ENCODE measurements at regions not wholly inside any gene's neighbourhood (a gene's known extent, or its start where the extent isn't known, plus 50 kb on each side); places are given as distances from the start of the nearest gene placed in this dataset.

DNA sequence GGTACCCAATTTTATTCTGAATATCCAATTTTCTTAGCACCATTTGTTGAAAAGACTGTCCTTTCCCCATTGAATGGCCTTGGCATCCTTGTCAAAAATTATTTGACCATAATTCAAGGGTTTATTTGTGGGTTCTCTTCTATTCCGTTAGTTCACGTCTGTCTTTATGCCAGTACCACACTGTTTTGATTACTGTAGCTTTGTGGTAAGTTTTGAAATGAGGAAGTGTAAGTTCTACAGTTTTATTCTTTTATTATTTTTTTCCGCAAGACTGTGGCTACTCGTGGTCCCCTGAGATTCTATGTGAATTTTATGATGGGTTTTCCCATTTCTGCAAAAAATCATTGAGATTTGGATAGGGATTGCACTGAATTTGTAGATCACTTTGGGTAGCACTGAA, 402.6 kb downstream of the PLK2 start:
- intact Hi-C loops (cut with micrococcal nuclease): no loop called here
- Histone ChIP-seq H3K4me2 (replicated peaks; ENCODE audit: low read depth, low read length, poor library complexity, severe bottlenecking) (no peak overlapping the region), H3K4me3 (ENCODE audit: control extremely low read depth in 1 of 5, extremely low read depth in 1 of 5, insufficient read depth in 1 of 5, low read depth in 2 of 5, low read length in 4 of 5) (no peak overlapping the region), H3K36me3 (replicated peaks in 1 of 2; ENCODE audit: control extremely low read depth in 1 of 2, control insufficient read depth in 1 of 2, extremely low read depth in 1 of 2, insufficient read depth in 2 of 2, low read length in 1 of 2) (no peaks in the 10 kb centered on the region), H3K27ac (ENCODE audit: low read length in 2 of 2) (no peak overlapping the region), H3K27me3 (replicated peaks in 1 of 4; ENCODE audit: control extremely low read depth in 1 of 4, control insufficient read depth in 3 of 4, insufficient read depth in 4 of 4, low read length in 3 of 4) (no peaks in the 10 kb centered on the region), H3K9me3 (ENCODE audit: control extremely low read depth in 1 of 3, control insufficient read depth in 2 of 3, insufficient read depth in 1 of 3, low read length in 2 of 3) (peaks cover 0 to 8% (median 4%) of the 10 kb centered on the region in 3 donors), H3K4me1 (ENCODE audit: control insufficient read depth in 2 of 2, insufficient read depth in 2 of 2, low read length in 2 of 2) (no peaks in the 10 kb centered on the region), H3K79me2 (ENCODE audit: control insufficient read depth, insufficient read depth, low read length) (no peaks in the 10 kb centered on the region), H2AFZ (ENCODE audit: insufficient read depth, low read depth, low read length, poor library complexity, severe bottlenecking) (no peak overlapping the region), H3K9ac (ENCODE audit: low read length) (no peak overlapping the region), H4K20me1 (ENCODE audit: control insufficient read depth, insufficient read depth, low read length, poor library complexity, severe bottlenecking) (no peaks in the 10 kb centered on the region)
- ATAC-seq (ENCODE audit: low read depth): no peak
- 75% methylated on average over 2 of the region's 4 CpGs for WGBS (ENCODE audit: insufficient coverage)
- DNase-seq: no peak
- CTCF ChIA-PET: no interaction called here
- no peaks in the 10 kb centered on the region for H3K27me3 Mint-ChIP-seq
- no peak overlapping the region for H3K4me3 Mint-ChIP-seq
- POLR2A ChIA-PET: no interaction called here
- no peaks in the 10 kb centered on the region for H3K4me1 Mint-ChIP-seq
- TF ChIP-seq, protein P1, sequence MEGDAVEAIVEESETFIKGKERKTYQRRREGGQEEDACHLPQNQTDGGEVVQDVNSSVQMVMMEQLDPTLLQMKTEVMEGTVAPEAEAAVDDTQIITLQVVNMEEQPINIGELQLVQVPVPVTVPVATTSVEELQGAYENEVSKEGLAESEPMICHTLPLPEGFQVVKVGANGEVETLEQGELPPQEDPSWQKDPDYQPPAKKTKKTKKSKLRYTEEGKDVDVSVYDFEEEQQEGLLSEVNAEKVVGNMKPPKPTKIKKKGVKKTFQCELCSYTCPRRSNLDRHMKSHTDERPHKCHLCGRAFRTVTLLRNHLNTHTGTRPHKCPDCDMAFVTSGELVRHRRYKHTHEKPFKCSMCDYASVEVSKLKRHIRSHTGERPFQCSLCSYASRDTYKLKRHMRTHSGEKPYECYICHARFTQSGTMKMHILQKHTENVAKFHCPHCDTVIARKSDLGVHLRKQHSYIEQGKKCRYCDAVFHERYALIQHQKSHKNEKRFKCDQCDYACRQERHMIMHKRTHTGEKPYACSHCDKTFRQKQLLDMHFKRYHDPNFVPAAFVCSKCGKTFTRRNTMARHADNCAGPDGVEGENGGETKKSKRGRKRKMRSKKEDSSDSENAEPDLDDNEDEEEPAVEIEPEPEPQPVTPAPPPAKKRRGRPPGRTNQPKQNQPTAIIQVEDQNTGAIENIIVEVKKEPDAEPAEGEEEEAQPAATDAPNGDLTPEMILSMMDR (IDR thresholded peaks at IDR 0.05): no peak
- TF ChIP-seq EZH2 (IDR thresholded peaks at IDR 0.05; ENCODE audit: borderline replicate concordance, insufficient read depth, low read depth, low read length, poor library complexity, severe bottlenecking): no peak
- no peak overlapping the region for H3K27ac Mint-ChIP-seq
- no peaks in the 10 kb centered on the region for H3K9me3 Mint-ChIP-seq (ENCODE audit: insufficient read depth)

DNA sequence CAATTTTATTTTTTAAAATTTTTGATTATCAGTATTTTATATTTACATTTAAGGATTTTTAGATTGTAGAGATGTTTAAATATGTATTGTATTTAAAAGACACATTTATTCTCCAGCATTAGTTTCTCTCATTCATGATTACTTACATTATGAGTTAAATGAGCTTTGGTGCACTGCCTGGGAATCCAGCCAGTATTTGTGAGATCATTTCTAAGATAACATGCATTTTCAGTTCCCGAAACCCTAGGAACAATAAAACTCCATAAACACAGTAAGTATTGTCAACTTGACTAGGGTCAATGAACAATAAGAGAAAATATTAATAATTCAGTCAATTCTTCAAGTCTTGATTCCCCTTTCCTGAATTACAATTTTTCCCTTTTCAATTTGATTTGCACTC, 403.3 kb downstream of the PLK2 start:
- Mint-ChIP-seq H3K4me1 (no peaks in the 10 kb centered on the region), H3K27me3 (no peaks in the 10 kb centered on the region), H3K27ac (no peak overlapping the region), H3K4me3 (no peak overlapping the region), H3K9me3 (ENCODE audit: insufficient read depth) (no peaks in the 10 kb centered on the region)
- no CpG with 5 or more reads among the region's 1 CpG for WGBS (ENCODE audit: insufficient coverage)
- ChIA-PET POLR2A (no interaction called here), CTCF (no interaction called here)
- no peaks in the 10 kb centered on the region for H4K20me1 ChIP-seq (ENCODE audit: control insufficient read depth, insufficient read depth, low read length, poor library complexity, severe bottlenecking)
- H3K4me1 ChIP-seq (ENCODE audit: control insufficient read depth in 2 of 2, insufficient read depth in 2 of 2, low read length in 2 of 2): no peaks in the 10 kb centered on the region
- H3K36me3 ChIP-seq (replicated peaks in 1 of 2; ENCODE audit: control extremely low read depth in 1 of 2, control insufficient read depth in 1 of 2, extremely low read depth in 1 of 2, insufficient read depth in 2 of 2, low read length in 1 of 2): no peaks in the 10 kb centered on the region
- no peak overlapping the region for H3K4me3 ChIP-seq (ENCODE audit: control extremely low read depth in 1 of 5, extremely low read depth in 1 of 5, insufficient read depth in 1 of 5, low read depth in 2 of 5, low read length in 4 of 5)
- no peak overlapping the region for H3K4me2 ChIP-seq (replicated peaks; ENCODE audit: low read depth, low read length, poor library complexity, severe bottlenecking)
- TF ChIP-seq, protein P1 (IDR thresholded peaks at IDR 0.05): no peak
- TF ChIP-seq EZH2 (IDR thresholded peaks at IDR 0.05; ENCODE audit: borderline replicate concordance, insufficient read depth, low read depth, low read length, poor library complexity, severe bottlenecking): no peak
- no peak overlapping the region for H3K9ac ChIP-seq (ENCODE audit: low read length)
- H3K27me3 ChIP-seq (replicated peaks in 1 of 4; ENCODE audit: control extremely low read depth in 1 of 4, control insufficient read depth in 3 of 4, insufficient read depth in 4 of 4, low read length in 3 of 4): no peaks in the 10 kb centered on the region
- ATAC-seq (ENCODE audit: low read depth): no peak
- H3K79me2 ChIP-seq (ENCODE audit: control insufficient read depth, insufficient read depth, low read length): no peaks in the 10 kb centered on the region
- H3K27ac ChIP-seq (ENCODE audit: low read length in 2 of 2): no peak overlapping the region
- no peak for DNase-seq
- intact Hi-C loops (cut with micrococcal nuclease): no loop called here
- H3K9me3 ChIP-seq (ENCODE audit: control extremely low read depth in 1 of 3, control insufficient read depth in 2 of 3, insufficient read depth in 1 of 3, low read length in 2 of 3): peaks cover 0 to 8% (median 4%) of the 10 kb centered on the region in 3 donors
- no peak overlapping the region for H2AFZ ChIP-seq (ENCODE audit: insufficient read depth, low read depth, low read length, poor library complexity, severe bottlenecking)
